ENCODE measurements at regions not wholly inside any gene's neighbourhood (a gene's known extent, or its start where the extent isn't known, plus 50 kb on each side); places are given as distances from the start of the nearest gene placed in this dataset.

DNA sequence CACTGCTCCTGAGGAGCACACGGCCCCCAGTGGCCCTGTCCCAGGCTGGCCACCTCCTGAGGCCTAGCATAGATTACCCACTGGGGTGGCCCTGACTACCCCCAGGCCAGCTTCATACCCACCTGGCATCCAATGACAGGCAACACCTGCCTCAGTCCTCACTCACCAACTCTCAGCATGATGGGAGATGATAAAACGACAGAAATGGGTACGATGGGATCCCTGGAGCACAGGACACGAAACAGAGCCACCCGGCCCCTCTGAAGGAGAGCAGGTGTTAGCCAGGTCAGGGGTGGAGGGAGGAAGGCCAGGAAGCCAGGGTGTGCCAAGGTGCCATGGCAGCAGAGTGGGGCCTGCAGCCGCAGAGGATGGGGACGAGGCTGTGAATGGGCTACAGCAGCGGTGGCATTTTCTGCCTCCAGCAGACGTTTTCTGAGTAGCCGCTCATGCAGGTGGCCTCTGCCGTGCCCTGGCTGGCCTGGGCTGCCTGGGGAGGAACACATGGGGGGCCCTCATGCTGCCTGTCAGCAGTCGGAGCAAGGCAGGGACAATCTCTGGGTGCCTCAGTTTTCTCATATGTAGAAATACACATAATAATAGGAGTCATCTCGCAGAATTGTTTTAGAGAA, 50.2 kb upstream of the FGF3 start:
- H3K27ac ChIP-seq = no peak overlapping the region
- no peak for TF ChIP-seq ZFX (IDR thresholded peaks at IDR 0.05)
- TF ChIP-seq, protein P1, sequence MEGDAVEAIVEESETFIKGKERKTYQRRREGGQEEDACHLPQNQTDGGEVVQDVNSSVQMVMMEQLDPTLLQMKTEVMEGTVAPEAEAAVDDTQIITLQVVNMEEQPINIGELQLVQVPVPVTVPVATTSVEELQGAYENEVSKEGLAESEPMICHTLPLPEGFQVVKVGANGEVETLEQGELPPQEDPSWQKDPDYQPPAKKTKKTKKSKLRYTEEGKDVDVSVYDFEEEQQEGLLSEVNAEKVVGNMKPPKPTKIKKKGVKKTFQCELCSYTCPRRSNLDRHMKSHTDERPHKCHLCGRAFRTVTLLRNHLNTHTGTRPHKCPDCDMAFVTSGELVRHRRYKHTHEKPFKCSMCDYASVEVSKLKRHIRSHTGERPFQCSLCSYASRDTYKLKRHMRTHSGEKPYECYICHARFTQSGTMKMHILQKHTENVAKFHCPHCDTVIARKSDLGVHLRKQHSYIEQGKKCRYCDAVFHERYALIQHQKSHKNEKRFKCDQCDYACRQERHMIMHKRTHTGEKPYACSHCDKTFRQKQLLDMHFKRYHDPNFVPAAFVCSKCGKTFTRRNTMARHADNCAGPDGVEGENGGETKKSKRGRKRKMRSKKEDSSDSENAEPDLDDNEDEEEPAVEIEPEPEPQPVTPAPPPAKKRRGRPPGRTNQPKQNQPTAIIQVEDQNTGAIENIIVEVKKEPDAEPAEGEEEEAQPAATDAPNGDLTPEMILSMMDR (conservative IDR thresholded peaks at IDR 0.05) = no peak

- H3K27ac ChIP-seq = no peak overlapping the region
- TF ChIP-seq, protein P1 (conservative IDR thresholded peaks at IDR 0.05) = no peak
- TF ChIP-seq ZFX (IDR thresholded peaks at IDR 0.05) = no peak
Observed at GRCh38 chr11:69870766-69871165, 51.5 kb upstream of the FGF3 start.

DNA sequence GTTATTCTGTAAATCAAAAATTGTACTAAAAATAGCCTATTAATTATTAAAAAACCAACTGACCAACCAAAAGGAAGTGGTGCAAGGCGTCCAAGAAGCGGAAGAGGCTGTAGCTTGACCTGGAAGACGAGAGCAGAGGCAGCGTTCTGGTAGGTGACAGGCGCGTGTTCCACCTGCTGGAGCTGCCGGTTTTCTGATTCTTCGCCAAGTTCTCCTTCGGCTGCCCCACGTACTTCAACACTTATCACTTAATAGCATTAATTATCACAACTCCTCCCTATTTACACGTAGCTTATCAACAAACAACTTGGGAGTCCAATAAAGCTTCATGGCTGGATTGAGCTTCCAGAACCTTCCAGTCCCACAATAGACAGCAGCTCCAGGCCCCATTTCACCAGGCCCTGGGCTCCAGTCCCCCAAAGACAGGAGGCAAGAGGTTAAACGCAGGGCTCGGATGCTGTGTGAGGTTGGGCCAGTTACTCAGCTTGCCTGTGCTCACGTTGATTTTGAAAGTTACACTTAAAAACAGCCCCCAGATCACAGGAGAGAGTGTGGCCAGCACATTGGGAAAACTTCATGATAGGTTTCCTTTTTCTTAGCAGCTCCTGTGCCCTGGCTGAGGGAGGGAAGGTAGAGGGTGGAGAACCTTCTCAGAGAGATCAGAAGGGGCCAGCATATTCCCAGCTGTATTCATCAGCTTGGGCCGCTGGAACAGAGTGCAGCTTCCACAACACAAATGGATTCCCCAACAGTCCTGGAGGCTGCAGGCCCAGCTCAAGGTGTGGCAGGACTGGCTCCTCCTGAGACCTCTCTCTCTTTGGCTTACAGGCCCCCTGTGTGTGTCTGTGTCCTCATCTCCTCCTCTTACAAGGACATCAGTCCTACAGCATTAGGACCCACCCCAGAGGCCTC, 54.2 kb upstream of the FGF3 start:
- no peak for TF ChIP-seq ZFX (IDR thresholded peaks at IDR 0.05)
- TF ChIP-seq, protein P1 (conservative IDR thresholded peaks at IDR 0.05) = no peak
- no peak overlapping the region for H3K27ac ChIP-seq

DNA sequence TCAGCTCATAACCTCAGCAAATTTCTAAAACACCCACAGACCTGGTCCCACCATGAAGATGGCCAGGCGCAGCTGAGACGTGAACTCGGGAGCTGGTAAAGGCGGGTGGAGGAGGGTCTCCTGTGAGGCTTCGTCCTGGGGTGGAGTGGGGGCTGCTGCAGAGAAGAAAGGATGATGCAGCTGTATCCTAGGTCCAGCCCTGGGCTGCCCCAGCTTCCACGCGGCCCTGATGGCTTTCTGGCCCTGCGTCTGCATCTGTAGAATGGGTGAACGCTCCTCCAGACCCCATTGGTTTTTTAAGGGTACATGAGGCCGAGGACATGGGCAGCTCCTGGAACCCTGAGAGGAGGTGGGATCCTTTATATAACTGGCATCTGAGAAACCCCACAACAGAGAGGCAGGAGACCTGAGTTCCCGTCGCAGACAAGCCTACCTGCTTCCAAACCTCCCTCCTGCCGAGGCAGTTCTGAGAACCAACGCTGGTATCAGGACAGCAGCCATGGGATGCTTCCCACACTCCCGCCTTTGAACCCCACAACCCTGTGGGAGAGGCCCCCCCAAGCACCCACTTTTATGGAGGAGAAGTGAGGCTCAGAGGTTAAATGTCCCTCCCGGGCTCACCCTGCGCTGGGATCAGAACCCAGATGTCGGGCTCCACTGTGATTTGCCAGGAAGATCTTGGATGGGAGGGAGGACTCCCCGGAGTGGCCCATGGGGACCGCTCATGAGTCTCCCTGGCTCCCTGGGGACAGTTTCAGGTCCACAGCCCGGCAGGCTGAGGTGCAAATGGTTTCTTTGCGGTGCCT, 55.2 kb upstream of the FGF3 start:
- TF ChIP-seq, protein P1 (conservative IDR thresholded peaks at IDR 0.05) = no peak
- no peak for TF ChIP-seq ZFX (IDR thresholded peaks at IDR 0.05)
- no peak overlapping the region for H3K27ac ChIP-seq

DNA sequence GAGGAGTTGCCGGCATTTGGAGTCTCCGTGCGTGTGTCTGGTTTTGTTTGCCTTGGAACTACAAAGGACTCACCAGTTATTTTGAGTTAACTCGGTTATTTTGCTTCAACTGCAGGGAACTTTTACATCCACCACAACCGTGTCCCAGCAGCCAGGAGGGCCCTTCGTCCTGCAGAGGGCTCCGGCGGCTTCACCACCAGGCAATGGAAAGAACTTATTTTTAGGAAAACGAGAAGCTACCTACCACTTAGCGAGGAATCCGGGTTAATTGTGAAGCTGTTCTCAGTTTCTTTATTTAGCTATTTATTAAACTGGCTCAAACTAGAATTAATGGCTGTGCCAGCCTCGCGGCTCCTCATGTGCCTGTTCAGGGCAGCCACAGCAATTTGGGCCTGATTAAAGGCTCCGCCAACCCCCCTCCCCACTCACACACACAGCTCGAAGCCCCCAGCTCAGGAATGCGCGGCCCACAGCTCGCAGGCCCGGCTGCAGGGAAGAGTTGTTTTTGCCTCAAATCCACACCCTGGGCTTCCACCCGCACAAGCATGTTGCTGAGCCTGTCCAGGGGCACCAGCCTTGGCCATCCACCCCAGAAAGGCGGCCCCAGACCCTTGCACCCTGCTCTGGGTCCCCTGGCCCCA, 55.9 kb upstream of the FGF3 start:
- TF ChIP-seq ZFX (IDR thresholded peaks at IDR 0.05) = no peak
- TF ChIP-seq, protein P1 (conservative IDR thresholded peaks at IDR 0.05) = no peak
- H3K27ac ChIP-seq = no peak overlapping the region

GRCh38 chr11:69876013-69876412, 56.8 kb upstream of the FGF3 start:
- TF ChIP-seq, protein P1 (conservative IDR thresholded peaks at IDR 0.05) = no peak
- no peak for TF ChIP-seq ZFX (IDR thresholded peaks at IDR 0.05)
- no peak overlapping the region for H3K27ac ChIP-seq

Data from C4-2B (cell line).